Liver (tissue), 8 donors: ENCODE measurements at regions not wholly inside any gene's neighbourhood (a gene's known extent, or its start where the extent isn't known, plus 50 kb on each side); places are given as distances from the start of the nearest gene placed in this dataset.

Experiments
- DNase-seq: peaks from one replicate; pipeline ENCODE4 v3.0.0-alpha.2; 2017; ENCODE audit warnings: low spot score
- H3K27ac ChIP-seq, 2 donors: one replicate each; pipeline ENCODE4 v1.7.0; 2013; ENCODE audit warnings: inconsistent platforms in 2 of 2, low read length in 2 of 2, control low read depth in 1 of 2, low read depth in 1 of 2, mild to moderate bottlenecking in 1 of 2
- H3K27me3 ChIP-seq, 4 donors: one replicate each; pipeline versions ENCODE4 v1.6.1 to v1.7.0; 2013; ENCODE audit warnings: low read length in 3 of 4, inconsistent platforms in 1 of 4, mild to moderate bottlenecking in 1 of 4, moderate library complexity in 1 of 4; ENCODE audit not compliant: control insufficient read depth in 4 of 4, insufficient read depth in 4 of 4
- H3K36me3 ChIP-seq, 4 donors: one replicate each; pipeline versions ENCODE4 v1.6.1 to v1.7.0; 2013; ENCODE audit warnings: low read length in 3 of 4, mild to moderate bottlenecking in 3 of 4, low read depth in 1 of 4, moderate library complexity in 1 of 4; ENCODE audit not compliant: control insufficient read depth in 4 of 4, insufficient read depth in 3 of 4
- H3K4me1 ChIP-seq, 4 donors: one replicate each; pipeline versions ENCODE4 v1.6.1 to v1.7.0; 2013; ENCODE audit warnings: low read length in 3 of 4, mild to moderate bottlenecking in 3 of 4, moderate library complexity in 1 of 4; ENCODE audit not compliant: control insufficient read depth in 4 of 4, insufficient read depth in 4 of 4
- H3K4me3 ChIP-seq, 3 donors: one replicate each; pipeline versions ENCODE4 v1.6.1 to v1.7.0; 2013; ENCODE audit warnings: low read length in 3 of 3, control low read depth in 1 of 3, low read depth in 1 of 3, mild to moderate bottlenecking in 1 of 3
- H3K9ac ChIP-seq, 2 donors: one replicate each; pipeline ENCODE4 v1.7.0; 2013; ENCODE audit warnings: low read length in 2 of 2, mild to moderate bottlenecking in 2 of 2, moderate library complexity in 2 of 2, control low read depth in 1 of 2, low read depth in 1 of 2
- H3K9me3 ChIP-seq, 4 donors: one replicate each; pipeline versions ENCODE4 v1.6.1 to v1.7.0; 2013; ENCODE audit warnings: low read length in 3 of 4; ENCODE audit not compliant: control insufficient read depth in 4 of 4
- ATF3 ChIP-seq: IDR thresholded peaks from 2 replicates; pipeline ENCODE4 v1.6.1; 2016; ENCODE audit warnings: antibody characterized with exemption
- EGR1 ChIP-seq, 2 donors: IDR thresholded peaks; 2 replicates each; pipeline ENCODE4 v1.6.1; 2016 to 2018; ENCODE audit warnings: antibody characterized with exemption in 2 of 2, low read depth in 2 of 2
- FOXA1 ChIP-seq: IDR thresholded peaks from 2 replicates; pipeline ENCODE4 v1.6.1; 2016; ENCODE audit warnings: antibody characterized with exemption
- FOXA2 ChIP-seq: IDR thresholded peaks from 2 replicates; pipeline ENCODE4 v1.6.1; 2016; ENCODE audit warnings: antibody characterized with exemption
- GABPA ChIP-seq, 2 donors: IDR thresholded peaks in 1 of 2; conservative IDR thresholded peaks in 1 of 2; 2 replicates each; pipeline ENCODE4 v1.6.1; 2016; ENCODE audit warnings: antibody characterized with exemption in 2 of 2, mild to moderate bottlenecking in 1 of 2, moderate library complexity in 1 of 2
- HNF4A ChIP-seq, 2 donors: conservative IDR thresholded peaks; 2 replicates each; pipeline ENCODE4 v1.6.1; 2016; ENCODE audit warnings: antibody characterized with exemption in 2 of 2, mild to moderate bottlenecking in 2 of 2
- HNF4G ChIP-seq: IDR thresholded peaks from 2 replicates; pipeline ENCODE4 v1.6.1; 2016; ENCODE audit warnings: antibody characterized with exemption
- JUND ChIP-seq, 2 donors: IDR thresholded peaks; 2 replicates each; pipeline ENCODE4 v1.6.1; 2016; ENCODE audit warnings: antibody characterized with exemption in 2 of 2
- NR2F2 ChIP-seq: IDR thresholded peaks from 2 replicates; pipeline ENCODE4 v1.6.1; 2016; ENCODE audit warnings: antibody characterized with exemption
- RAD21 ChIP-seq, 2 donors: IDR thresholded peaks; 2 replicates each; pipeline ENCODE4 v1.6.1; 2016; ENCODE audit warnings: antibody characterized with exemption in 2 of 2, mild to moderate bottlenecking in 2 of 2
- RXRA ChIP-seq, 2 donors: IDR thresholded peaks; 2 replicates each; pipeline ENCODE4 v1.6.1; 2017 to 2018; ENCODE audit warnings: antibody characterized with exemption in 2 of 2, mild to moderate bottlenecking in 1 of 2
- SP1 ChIP-seq: IDR thresholded peaks from 2 replicates; pipeline ENCODE4 v1.6.1; 2018; ENCODE audit warnings: antibody characterized with exemption, mild to moderate bottlenecking
- TAF1 ChIP-seq: conservative IDR thresholded peaks from 2 replicates; pipeline ENCODE4 v1.6.1; 2016; ENCODE audit warnings: antibody characterized with exemption, mild to moderate bottlenecking
- YY1 ChIP-seq: IDR thresholded peaks from 2 replicates; pipeline ENCODE4 v1.6.1; 2016; ENCODE audit warnings: antibody characterized with exemption, mild to moderate bottlenecking
- ZBTB33 ChIP-seq: IDR thresholded peaks from 2 replicates; pipeline ENCODE4 v1.6.1; 2016; ENCODE audit warnings: antibody characterized with exemption
- WGBS: extraction: QIAGEN DNeasy Blood & Tissue Kit; methylation state at CpG from one replicate; pipeline ENCODE4 v1.1.7; 2013; 5-methylcytosine and 5-hydroxymethylcytosine counted together
- TF ChIP-seq, protein P1 (sequence below): fragments of 150-350 bp; IDR thresholded peaks from 2 replicates; pipeline ENCODE4 v1.5.1; 2017; ENCODE audit warnings: improper control_type of control experiment, low read depth, low read length; ENCODE audit not compliant: missing input control
- TF ChIP-seq, protein P2 (sequence below): IDR thresholded peaks from 2 replicates; pipeline ENCODE4 v1.6.1; 2016; ENCODE audit warnings: antibody characterized with exemption
- TF ChIP-seq, protein P3 (sequence below): IDR thresholded peaks from 2 replicates; pipeline ENCODE4 v1.6.1; 2016; ENCODE audit warnings: antibody characterized with exemption, mild to moderate bottlenecking
- donor health status: healthy.
- donor health status: healthy.
- donor health status: healthy.
- donor health status: healthy.
- donor health status: healthy.

DNA sequence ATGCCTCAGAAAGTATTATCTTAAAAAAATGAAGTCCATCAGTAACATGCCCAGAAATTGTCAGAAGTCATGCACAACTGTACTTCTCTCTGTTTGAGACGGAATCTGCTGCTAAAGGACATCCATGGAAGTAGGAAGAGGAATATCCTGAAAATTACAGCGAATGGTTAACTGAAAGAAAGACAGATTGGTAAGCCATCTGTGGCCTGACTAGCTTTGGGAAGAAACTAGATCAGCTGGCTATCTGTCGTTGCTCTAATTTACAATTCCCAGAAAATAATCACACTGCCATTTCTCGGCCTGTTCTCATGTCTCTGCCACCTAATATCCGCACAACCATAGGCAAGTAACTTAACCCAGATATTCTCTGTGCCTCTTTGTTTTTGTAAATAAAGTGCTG is 496.5 kb downstream of the PCDH19 start:
- no peaks in the 10 kb centered on the region for H3K9me3 ChIP-seq
- 73% methylated on average over 5 of the region's 5 CpGs for WGBS
- H3K4me1 ChIP-seq = no peaks in the 10 kb centered on the region
- no peaks in the 10 kb centered on the region for H3K36me3 ChIP-seq
- H3K9ac ChIP-seq = no peak overlapping the region
- DNase-seq = no peak
- H3K27me3 ChIP-seq = no peaks in the 10 kb centered on the region
- no peak overlapping the region for H3K27ac ChIP-seq
- H3K4me3 ChIP-seq = no peak overlapping the region
- TF ChIP-seq, protein P1, sequence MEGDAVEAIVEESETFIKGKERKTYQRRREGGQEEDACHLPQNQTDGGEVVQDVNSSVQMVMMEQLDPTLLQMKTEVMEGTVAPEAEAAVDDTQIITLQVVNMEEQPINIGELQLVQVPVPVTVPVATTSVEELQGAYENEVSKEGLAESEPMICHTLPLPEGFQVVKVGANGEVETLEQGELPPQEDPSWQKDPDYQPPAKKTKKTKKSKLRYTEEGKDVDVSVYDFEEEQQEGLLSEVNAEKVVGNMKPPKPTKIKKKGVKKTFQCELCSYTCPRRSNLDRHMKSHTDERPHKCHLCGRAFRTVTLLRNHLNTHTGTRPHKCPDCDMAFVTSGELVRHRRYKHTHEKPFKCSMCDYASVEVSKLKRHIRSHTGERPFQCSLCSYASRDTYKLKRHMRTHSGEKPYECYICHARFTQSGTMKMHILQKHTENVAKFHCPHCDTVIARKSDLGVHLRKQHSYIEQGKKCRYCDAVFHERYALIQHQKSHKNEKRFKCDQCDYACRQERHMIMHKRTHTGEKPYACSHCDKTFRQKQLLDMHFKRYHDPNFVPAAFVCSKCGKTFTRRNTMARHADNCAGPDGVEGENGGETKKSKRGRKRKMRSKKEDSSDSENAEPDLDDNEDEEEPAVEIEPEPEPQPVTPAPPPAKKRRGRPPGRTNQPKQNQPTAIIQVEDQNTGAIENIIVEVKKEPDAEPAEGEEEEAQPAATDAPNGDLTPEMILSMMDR = no peak
- TF ChIP-seq TAF1 (no peak), EGR1 (IDR thresholded peaks at IDR 0.05; ENCODE audit: low read depth in 2 of 2) (no peak), FOXA1 (no peak), ZBTB33 (no peak), ATF3 (no peak), HNF4G (no peak), GABPA (IDR thresholded peaks at IDR 0.05 in 1 of 2, conservative IDR thresholded peaks at IDR 0.05 in 1 of 2) (no peak), SP1 (no peak), FOXA2 (no peak), HNF4A (conservative IDR thresholded peaks at IDR 0.05) (no peak), JUND (IDR thresholded peaks at IDR 0.05) (no peak), RAD21 (IDR thresholded peaks at IDR 0.05) (no peak), YY1 (no peak), NR2F2 (no peak), RXRA (IDR thresholded peaks at IDR 0.05) (no peak)
- TF ChIP-seq, protein P2, sequence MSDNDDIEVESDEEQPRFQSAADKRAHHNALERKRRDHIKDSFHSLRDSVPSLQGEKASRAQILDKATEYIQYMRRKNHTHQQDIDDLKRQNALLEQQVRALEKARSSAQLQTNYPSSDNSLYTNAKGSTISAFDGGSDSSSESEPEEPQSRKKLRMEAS = no peak
- TF ChIP-seq, protein P3, sequence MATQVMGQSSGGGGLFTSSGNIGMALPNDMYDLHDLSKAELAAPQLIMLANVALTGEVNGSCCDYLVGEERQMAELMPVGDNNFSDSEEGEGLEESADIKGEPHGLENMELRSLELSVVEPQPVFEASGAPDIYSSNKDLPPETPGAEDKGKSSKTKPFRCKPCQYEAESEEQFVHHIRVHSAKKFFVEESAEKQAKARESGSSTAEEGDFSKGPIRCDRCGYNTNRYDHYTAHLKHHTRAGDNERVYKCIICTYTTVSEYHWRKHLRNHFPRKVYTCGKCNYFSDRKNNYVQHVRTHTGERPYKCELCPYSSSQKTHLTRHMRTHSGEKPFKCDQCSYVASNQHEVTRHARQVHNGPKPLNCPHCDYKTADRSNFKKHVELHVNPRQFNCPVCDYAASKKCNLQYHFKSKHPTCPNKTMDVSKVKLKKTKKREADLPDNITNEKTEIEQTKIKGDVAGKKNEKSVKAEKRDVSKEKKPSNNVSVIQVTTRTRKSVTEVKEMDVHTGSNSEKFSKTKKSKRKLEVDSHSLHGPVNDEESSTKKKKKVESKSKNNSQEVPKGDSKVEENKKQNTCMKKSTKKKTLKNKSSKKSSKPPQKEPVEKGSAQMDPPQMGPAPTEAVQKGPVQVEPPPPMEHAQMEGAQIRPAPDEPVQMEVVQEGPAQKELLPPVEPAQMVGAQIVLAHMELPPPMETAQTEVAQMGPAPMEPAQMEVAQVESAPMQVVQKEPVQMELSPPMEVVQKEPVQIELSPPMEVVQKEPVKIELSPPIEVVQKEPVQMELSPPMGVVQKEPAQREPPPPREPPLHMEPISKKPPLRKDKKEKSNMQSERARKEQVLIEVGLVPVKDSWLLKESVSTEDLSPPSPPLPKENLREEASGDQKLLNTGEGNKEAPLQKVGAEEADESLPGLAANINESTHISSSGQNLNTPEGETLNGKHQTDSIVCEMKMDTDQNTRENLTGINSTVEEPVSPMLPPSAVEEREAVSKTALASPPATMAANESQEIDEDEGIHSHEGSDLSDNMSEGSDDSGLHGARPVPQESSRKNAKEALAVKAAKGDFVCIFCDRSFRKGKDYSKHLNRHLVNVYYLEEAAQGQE = no peak

DNA sequence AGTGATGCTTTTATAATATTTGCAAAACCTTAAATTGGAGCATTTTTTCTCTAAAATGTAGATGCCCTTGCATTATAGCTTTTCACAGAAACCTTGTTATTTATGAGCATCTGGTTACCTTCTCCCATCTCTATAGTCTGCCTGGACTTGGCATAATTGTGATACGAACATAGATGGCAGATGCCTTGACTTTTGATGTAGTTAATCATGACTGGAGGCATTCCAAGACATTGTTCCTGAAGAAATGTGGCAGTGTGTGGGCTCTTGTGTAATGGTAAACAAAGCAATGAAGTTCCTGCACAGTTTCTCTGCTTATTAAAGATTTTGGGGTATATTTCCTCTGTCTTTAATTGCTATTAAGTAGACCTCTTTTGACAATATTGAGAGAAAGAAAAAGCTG is 500.1 kb downstream of the PCDH19 start:
- H3K4me3 ChIP-seq = no peak overlapping the region
- WGBS = 64% methylated on average over 1 of the region's 1 CpG

More for the DNA sequence above, 500.1 kb downstream of the PCDH19 start:
- DNase-seq = no peak
- Histone ChIP-seq H3K9me3 (no peaks in the 10 kb centered on the region), H3K4me1 (no peaks in the 10 kb centered on the region), H3K27ac (no peak overlapping the region), H3K9ac (no peak overlapping the region), H3K27me3 (no peaks in the 10 kb centered on the region), H3K36me3 (no peaks in the 10 kb centered on the region)
- TF ChIP-seq, protein P3 = no peak
